Activated CD8-positive, alpha-beta T cell treated with anti-CD3 and anti-CD28 coated beads for 36 hours (primary cell): ENCODE measurements at regions not wholly inside any gene's neighbourhood (a gene's known extent, or its start where the extent isn't known, plus 50 kb on each side); places are given as distances from the start of the nearest gene placed in this dataset.
"Not testable (repeated sequence)": the region's sequence is repeated elsewhere in the genome, so short reads cannot be mapped to it uniquely, and the experiment has no call there.

Experiments
- ATAC-seq: fragments of 200-7000 bp; cut with Tn5 transposase; one replicate; pipeline ENCODE4 v1.10.0; 2021; ENCODE audit warnings: mild to moderate bottlenecking, moderate library complexity
- CTCF ChIA-PET: fragments of 350-600 bp; sonication (Branson Sonifier 250); formaldehyde crosslinking; loops from one replicate; lab custom pipeline; 2021; ENCODE audit warnings: antibody characterized with exemption; lab: Charles Lee
- POLR2A ChIA-PET: fragments of 350-600 bp; sonication (Branson Sonifier 250); formaldehyde crosslinking; loops from one replicate; lab custom pipeline; 2021; ENCODE audit warnings: antibody characterized with exemption; lab: Charles Lee
- DNase-seq: peaks from one replicate; pipeline ENCODE4 v3.0.0-alpha.2; 2020
- H3K27ac Mint-ChIP-seq: one replicate; pipeline ENCODE4 v1.8.0; 2021; ENCODE audit warnings: mild to moderate bottlenecking, mixed read lengths
- H3K27me3 Mint-ChIP-seq: one replicate; pipeline ENCODE4 v1.8.0; 2021; ENCODE audit warnings: mixed read lengths
- H3K36me3 Mint-ChIP-seq: one replicate; pipeline ENCODE4 v1.8.0; 2021; ENCODE audit warnings: low read depth, mixed read lengths
- H3K4me1 Mint-ChIP-seq: one replicate; pipeline ENCODE4 v1.8.0; 2021; ENCODE audit warnings: low read depth, mixed read lengths
- H3K4me3 Mint-ChIP-seq: one replicate; pipeline ENCODE4 v1.8.0; 2021; ENCODE audit warnings: mild to moderate bottlenecking, moderate library complexity, mixed read lengths
- H3K9me3 Mint-ChIP-seq: one replicate; pipeline ENCODE4 v1.8.0; 2021; ENCODE audit warnings: mixed read lengths
- intact Hi-C: fragments of 100-400 bp; cut with micrococcal nuclease; formaldehyde crosslinking; loops from one replicate; pipeline ENCODE4 v1.10.0; 2022
- TF ChIP-seq, protein P1 (sequence below): fragments of 200-600 bp; IDR thresholded peaks from one replicate; pipeline ENCODE4 v1.8.0; 2022; ENCODE audit warnings: antibody characterized with exemption, mild to moderate bottlenecking

DNA sequence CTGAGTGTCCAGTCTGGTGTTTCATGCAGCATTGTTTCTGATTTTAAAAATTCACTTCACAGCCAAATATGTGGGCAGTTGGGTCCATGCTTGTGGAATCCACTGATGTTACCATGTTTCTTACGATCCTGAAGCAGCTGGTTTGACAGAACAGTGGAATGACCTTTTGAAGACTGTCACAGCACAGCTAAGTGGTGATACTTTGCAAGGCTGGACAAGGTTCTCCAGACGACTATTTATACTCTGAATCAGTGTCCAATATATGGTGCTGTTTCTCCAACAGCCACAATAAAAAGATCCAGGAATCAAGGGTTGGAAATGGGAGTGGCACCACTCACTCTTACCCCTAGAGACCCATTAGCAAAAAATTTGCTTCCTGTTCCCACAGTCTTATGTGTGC is 577.4 kb upstream of the RAB6C start:
- ChIA-PET POLR2A (no interaction called here), CTCF (no interaction called here)
- TF ChIP-seq, protein P1, sequence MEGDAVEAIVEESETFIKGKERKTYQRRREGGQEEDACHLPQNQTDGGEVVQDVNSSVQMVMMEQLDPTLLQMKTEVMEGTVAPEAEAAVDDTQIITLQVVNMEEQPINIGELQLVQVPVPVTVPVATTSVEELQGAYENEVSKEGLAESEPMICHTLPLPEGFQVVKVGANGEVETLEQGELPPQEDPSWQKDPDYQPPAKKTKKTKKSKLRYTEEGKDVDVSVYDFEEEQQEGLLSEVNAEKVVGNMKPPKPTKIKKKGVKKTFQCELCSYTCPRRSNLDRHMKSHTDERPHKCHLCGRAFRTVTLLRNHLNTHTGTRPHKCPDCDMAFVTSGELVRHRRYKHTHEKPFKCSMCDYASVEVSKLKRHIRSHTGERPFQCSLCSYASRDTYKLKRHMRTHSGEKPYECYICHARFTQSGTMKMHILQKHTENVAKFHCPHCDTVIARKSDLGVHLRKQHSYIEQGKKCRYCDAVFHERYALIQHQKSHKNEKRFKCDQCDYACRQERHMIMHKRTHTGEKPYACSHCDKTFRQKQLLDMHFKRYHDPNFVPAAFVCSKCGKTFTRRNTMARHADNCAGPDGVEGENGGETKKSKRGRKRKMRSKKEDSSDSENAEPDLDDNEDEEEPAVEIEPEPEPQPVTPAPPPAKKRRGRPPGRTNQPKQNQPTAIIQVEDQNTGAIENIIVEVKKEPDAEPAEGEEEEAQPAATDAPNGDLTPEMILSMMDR = no peak
- Mint-ChIP-seq H3K27me3 (no peaks in the 10 kb centered on the region), H3K4me3 (no peak overlapping the region), H3K27ac (no peak overlapping the region), H3K9me3 (no peaks in the 10 kb centered on the region), H3K4me1 (no peaks in the 10 kb centered on the region), H3K36me3 (no peaks in the 10 kb centered on the region)
- intact Hi-C loops = no loop called here
- DNase-seq (no peak), ATAC-seq (no peak)

DNA sequence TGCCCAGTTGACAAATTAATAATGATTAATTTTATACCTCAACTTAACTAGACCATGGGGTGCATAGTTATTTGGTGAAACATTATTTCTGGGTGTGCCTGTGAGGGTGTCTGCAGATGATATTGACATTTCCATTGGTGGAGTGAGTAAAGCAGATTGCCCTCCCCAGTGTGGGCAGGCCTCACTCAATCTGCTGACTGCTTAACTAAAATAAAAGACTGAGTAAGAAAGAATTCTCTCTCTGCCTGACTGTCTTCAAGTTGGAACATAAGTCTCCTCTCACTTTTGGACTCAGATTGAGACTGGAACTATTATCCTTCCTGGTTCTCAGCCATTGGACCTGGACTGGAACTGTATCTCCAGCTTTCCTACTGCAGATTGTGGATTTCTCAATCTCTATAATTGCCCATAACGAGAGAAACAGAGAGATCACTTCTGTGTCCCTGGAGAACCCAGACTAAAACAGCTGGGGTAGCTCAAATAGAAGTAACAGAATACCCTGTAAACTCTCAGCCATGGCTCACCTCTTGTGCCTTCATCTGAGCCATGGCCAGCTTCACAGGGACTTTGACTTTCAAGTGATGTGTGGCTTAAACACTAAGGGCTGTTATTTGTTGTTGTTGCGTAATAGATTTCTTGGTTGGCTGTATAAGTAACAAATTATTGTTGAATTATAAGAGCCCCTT is 575.3 kb upstream of the RAB6C start:
- no peaks in the 10 kb centered on the region for H3K27me3 Mint-ChIP-seq
- no peak overlapping the region for H3K4me3 Mint-ChIP-seq
- no peak for DNase-seq
- H3K36me3 Mint-ChIP-seq = no peaks in the 10 kb centered on the region
- ChIA-PET CTCF (no interaction called here), POLR2A (no interaction called here)
- no peaks in the 10 kb centered on the region for H3K4me1 Mint-ChIP-seq
- intact Hi-C loops = no loop called here
- TF ChIP-seq, protein P1 = no peak
- no peaks in the 10 kb centered on the region for H3K9me3 Mint-ChIP-seq
- no peak overlapping the region for H3K27ac Mint-ChIP-seq
- no peak for ATAC-seq

DNA sequence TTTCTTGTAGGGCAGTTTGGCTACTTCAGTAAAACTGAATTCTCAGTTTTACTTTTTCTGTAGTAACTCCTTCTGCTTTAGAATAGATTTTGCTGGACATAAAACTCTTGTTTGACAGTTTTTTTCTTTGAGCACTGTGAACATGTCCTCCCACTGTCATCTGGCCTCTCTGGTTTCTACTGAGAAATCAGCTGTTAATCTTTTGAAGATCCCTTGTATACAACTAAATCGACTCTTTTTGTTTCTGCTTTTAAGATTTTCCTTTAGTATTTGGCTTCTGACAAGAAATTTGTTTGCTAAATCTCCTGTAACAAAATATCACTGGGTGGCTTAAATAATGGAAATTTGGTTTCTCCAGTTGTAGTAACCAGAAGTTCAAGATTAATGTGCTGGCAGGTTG is 570.9 kb upstream of the RAB6C start:
- intact Hi-C loops = no loop called here
- Mint-ChIP-seq H3K36me3 (no peaks in the 10 kb centered on the region), H3K27ac (no peak overlapping the region), H3K4me3 (no peak overlapping the region), H3K9me3 (no peaks in the 10 kb centered on the region), H3K27me3 (no peaks in the 10 kb centered on the region), H3K4me1 (no peaks in the 10 kb centered on the region)
- CTCF ChIA-PET = no interaction called here
- no peak for DNase-seq
- ATAC-seq = no peak
- TF ChIP-seq, protein P1 = no peak
- POLR2A ChIA-PET = no interaction called here

DNA sequence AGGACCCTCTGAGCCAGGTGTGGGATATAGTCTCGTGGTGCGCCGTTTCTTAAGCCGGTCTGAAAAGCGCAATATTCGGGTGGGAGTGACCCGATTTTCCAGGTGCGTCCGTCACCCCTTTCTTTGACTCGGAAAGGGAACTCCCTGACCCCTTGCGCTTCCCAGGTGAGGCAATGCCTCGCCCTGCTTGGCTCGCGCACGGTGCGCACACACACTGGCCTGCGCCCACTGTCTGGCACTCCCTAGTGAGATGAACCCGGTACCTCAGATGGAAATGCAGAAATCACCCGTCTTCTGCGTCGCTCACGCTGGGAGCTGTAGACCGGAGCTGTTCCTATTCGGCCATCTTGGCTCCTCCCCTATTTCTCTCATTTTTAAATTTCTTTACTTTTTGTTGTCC is 562.4 kb upstream of the RAB6C start:
- CTCF ChIA-PET, H3K4me3 Mint-ChIP-seq, POLR2A ChIA-PET: not testable (repeated sequence)

DNA sequence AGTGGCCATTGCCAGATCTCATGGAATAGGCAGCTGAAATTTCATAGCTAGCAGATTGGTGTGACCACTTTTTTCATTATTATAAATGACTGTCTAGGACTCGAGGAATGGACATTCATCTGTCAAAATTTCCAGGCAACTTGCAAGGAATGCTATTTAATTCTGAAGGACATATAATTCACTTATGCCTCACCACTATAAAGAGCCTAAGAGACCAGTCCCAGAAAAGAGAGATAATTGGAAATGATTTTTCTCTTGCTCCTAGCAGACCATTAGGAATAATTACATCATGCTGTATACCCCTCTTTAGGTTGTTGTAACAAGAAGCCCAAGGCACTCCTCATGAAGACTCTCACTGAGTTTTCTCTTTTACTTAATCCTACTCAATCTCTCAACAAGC is 557.4 kb upstream of the RAB6C start:
- Mint-ChIP-seq H3K4me3 (no peak overlapping the region), H3K27me3 (peaks cover 2% of the 10 kb centered on the region), H3K9me3 (peaks cover 6% of the 10 kb centered on the region), H3K27ac (no peak overlapping the region), H3K4me1 (no peaks in the 10 kb centered on the region), H3K36me3 (no peaks in the 10 kb centered on the region)
- ATAC-seq (no peak), DNase-seq (no peak)
- ChIA-PET POLR2A (no interaction called here), CTCF (no interaction called here)
- intact Hi-C loops = no loop called here
- TF ChIP-seq, protein P1 = no peak

More for the DNA sequence above, 562.4 kb upstream of the RAB6C start:
- ATAC-seq, DNase-seq, H3K9me3 Mint-ChIP-seq, H3K27ac Mint-ChIP-seq, intact Hi-C loops, H3K36me3 Mint-ChIP-seq, H3K27me3 Mint-ChIP-seq, H3K4me1 Mint-ChIP-seq: not testable (repeated sequence)
